ENCODE measurements at regions not wholly inside any gene's neighbourhood (a gene's known extent, or its start where the extent isn't known, plus 50 kb on each side); places are given as distances from the start of the nearest gene placed in this dataset.

- no peak for TF ChIP-seq POLR2A (IDR thresholded peaks at IDR 0.05; ENCODE audit: low read length)
- TF ChIP-seq GATA1 (IDR thresholded peaks at IDR 0.05; ENCODE audit: low read depth, low read length) = no peak
These were observed 72.4 kb upstream of the ISX start for GRCh38 chr22:34993548-34993947.

Data from erythroblast (primary cell).